ENCODE measurements at regions not wholly inside any gene's neighbourhood (a gene's known extent, or its start where the extent isn't known, plus 50 kb on each side); places are given as distances from the start of the nearest gene placed in this dataset.

- no peak for TF ChIP-seq CTCF (IDR thresholded peaks at IDR 0.05 in 8 of 11, conservative IDR thresholded peaks at IDR 0.05 in 3 of 11)
- no peak for TF ChIP-seq POLR2A (IDR thresholded peaks at IDR 0.05)
- no peak for TF ChIP-seq POLR2AphosphoS5 (IDR thresholded peaks at IDR 0.05)
Measured at GRCh38 chr2:144146076-144146475, 373.8 kb downstream of the ZEB2 start.

Measured in spleen (tissue), 7 donors.